ENCODE measurements at regions not wholly inside any gene's neighbourhood (a gene's known extent, or its start where the extent isn't known, plus 50 kb on each side); places are given as distances from the start of the nearest gene placed in this dataset.

GRCh38 chr10:23717913-23718312 lies 279.0 kb downstream of the OTUD1 start:
- TF ChIP-seq, protein P1, sequence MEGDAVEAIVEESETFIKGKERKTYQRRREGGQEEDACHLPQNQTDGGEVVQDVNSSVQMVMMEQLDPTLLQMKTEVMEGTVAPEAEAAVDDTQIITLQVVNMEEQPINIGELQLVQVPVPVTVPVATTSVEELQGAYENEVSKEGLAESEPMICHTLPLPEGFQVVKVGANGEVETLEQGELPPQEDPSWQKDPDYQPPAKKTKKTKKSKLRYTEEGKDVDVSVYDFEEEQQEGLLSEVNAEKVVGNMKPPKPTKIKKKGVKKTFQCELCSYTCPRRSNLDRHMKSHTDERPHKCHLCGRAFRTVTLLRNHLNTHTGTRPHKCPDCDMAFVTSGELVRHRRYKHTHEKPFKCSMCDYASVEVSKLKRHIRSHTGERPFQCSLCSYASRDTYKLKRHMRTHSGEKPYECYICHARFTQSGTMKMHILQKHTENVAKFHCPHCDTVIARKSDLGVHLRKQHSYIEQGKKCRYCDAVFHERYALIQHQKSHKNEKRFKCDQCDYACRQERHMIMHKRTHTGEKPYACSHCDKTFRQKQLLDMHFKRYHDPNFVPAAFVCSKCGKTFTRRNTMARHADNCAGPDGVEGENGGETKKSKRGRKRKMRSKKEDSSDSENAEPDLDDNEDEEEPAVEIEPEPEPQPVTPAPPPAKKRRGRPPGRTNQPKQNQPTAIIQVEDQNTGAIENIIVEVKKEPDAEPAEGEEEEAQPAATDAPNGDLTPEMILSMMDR (conservative IDR thresholded peaks at IDR 0.05): no peak
- TF ChIP-seq EZH2 (IDR thresholded peaks at IDR 0.05; ENCODE audit: low read depth): no peak
